ENCODE measurements at regions not wholly inside any gene's neighbourhood (a gene's known extent, or its start where the extent isn't known, plus 50 kb on each side); places are given as distances from the start of the nearest gene placed in this dataset.

DNA sequence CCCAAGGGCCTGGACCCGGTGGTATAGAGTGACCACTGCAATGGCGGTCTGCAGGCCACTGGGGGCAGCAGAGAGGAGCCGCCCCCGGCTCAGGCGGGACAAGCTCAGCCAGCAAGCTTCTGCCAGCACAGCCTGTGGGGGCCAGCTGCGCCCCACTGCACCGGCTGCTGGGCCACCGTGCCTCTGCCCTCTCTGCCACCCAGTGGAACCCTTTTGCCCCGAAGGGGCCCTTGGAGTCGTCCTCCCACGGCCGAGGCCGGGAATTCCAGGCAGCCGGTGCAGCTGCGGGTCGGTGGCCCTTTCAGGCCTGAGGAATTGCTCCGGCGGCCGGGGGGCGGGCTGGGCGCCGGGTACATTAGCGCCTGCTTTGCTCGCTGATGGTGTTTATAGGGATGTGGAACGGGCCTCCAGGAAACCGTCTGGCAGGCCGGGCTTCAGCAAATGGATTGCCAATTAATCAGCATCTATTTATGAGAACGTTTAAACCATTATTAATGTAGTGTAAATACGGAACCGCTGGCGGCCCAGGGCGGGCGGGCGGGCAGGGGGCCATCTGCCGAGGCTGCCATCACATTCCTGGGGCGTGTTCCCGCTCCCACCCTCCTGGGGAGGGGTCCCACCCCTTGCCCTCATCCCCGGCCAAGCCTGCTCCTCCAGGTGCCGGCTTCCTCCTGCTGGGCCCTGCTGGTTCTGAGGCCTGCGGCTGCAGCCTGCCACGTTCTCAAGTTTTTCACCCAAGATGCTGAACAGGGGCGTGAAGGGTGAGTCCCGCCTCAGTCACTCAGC lies 127.4 kb downstream of the BARX1 start:
- DNase-seq = peak; percentile 73

GRCh38 chr9:93826905-93827544 lies 128.1 kb downstream of the BARX1 start:
- no peak for DNase-seq

- peak; percentile 12 for DNase-seq
Measured at GRCh38 chr9:93826209-93826608, 128.9 kb downstream of the BARX1 start.

GRCh38 chr9:93825348-93826115 lies 129.6 kb downstream of the BARX1 start:
- DNase-seq = no peak

- no peak for DNase-seq
Measured at GRCh38 chr9:93824386-93825294, 130.5 kb downstream of the BARX1 start.

DNA sequence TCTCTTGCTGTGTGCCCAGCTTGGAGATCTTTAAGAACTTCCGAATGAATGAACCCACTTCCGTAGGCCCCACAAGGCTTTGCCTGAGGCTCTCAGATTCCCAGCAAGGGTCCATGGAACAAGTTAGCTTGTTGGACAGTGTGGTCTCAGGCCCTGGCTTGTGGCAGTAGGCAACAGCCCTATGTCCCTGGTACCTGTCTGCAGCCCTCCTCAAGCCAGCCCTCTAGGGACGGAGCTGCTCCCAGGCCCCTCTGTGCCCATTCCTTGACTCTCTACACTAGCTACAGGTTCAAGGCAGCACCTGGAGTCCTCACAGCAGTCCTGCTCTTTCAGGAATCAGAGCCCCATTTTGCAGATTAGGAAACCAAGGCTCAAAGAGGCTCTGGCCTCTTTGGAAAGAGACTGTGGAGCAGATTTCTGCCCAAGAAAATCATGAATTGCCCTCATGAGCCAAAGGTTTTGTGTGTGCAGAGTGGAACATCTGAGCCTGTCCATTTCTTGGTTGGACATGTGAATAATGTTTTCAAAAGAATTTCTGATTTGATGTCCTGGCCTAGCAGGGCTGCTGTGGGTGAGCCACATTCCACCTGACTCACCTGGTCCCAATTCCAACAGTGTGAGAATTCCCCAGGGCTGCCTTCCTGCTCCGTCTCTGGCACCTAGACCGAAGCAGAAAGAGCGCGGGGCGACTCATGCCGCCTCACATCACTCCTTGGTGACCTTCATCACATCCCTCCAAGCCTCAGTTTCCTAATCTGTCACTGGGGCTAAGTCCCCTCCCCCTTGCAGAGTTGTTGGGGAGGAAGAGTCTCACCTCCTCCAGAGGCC lies 131.7 kb downstream of the BARX1 start:
- no peak for DNase-seq

DNA sequence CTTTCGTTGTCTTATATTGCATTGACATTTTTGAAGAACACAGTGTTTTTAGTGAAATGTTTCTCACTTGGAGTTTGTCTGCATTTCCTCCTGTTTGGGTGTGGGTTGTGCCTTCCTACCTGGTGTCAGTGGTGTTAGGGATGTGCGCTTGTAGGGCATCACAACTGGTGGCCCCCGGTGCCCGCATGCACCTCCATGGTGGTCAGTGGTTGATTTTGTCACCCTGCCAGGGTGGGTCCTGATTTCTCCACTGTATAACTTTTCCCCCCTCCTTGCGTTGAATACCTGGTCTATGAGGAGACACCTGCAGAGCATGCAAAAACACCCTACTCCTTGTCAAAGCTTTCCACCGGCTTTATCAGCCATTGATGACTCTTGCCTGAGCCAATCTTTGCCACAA lies 132.9 kb downstream of the BARX1 start:
- DNase-seq = no peak

DNA sequence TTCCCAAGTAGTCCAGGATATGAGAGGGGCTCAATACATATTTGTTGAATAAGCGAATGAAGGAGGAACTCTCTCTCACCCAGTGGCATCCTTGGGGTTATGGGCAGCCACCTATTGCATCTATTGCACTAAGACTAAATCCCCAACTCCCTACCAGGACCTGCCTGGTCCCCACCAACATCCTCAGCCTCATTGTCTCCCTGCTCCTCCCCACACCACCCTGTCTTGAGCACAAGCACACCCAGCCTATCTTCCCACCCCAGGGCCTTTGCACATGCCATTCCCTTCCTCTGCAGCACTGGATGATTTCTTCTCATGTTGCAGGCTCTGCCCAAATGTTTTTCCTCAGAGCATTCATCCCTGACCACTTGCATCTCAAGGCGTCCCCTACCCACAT lies 133.8 kb downstream of the BARX1 start:
- DNase-seq = no peak

DNA sequence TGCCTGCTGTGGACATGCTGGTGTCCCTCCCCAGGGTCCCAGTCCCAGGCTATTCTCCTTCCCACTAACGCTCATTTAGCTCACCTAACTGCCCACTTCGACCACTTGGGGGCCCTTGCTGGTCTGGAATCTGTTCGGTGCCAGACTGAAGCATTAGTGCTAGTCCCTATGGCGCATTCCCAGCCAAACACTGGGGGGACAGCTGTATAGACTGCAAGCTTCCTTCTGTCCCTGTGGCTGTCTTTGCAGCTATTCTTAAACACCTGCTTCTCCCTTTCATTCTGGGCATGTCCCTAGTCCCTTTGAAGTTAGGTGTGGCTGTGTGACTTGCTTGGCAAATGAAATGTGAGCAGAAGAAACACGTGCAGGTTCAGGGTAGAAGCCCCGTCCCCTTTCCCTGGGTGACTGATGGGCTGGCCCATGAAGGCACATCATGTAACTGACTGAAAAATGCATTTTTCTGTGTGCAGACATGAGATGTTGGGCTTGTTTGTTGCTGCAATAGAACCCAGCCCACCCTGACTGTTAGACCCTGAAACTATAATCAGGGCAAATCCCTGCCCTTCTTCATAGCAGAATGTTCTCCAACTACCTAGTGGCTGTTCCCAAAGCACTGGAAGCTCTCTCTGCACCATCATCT lies 134.4 kb downstream of the BARX1 start:
- DNase-seq = no peak

DNA sequence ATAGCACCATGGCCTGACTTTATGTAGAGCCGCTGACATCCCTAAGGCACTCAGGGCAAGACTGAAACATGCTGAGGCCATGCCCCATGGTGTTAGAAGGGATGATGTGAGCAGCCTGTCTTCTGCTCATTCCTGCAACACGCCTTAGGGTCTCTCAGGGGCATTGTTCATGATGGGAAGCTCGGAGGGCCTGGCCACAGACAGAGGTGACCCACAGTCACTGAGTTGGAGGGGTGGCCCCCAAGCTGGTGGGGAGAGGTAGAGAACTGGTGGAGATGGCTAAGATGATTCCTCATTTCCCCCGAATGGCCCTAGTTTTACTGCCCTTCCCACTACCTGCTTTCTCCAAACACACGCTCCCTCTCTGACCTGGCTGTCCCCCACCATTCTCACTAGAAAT lies 135.2 kb downstream of the BARX1 start:
- no peak for DNase-seq

DNA sequence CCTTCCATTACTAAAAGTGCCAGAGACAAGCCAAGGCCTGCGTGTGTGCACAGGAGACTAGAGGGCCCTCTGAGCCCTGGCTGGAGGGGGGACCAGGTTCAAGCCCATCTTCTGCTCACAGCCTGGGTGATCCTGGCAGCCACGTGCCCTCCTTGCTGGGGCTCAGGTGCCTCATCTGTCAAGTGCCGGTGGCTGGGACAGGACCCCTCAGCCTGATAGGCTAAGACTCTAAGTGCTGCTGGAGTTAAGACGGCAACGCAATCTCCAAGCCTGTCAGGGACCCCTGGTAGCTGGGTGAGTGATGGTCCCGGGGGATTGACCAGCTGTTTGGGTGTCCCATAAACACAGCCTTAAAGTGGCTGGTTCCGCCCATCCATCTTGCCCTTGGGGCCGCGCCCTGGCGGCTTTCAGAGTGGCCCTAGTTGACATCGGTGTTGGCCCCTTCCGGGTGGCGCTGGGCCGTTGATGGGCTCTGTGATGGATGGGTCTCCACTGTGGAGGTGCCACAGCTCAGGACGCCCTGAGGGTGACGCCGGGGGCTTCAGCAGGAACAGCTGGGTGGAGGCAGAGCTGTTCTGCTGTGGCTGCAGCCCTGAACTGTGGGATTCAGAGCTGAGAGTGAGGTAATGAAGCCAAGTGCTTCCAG lies 136.2 kb downstream of the BARX1 start:
- no peak for DNase-seq

DNA sequence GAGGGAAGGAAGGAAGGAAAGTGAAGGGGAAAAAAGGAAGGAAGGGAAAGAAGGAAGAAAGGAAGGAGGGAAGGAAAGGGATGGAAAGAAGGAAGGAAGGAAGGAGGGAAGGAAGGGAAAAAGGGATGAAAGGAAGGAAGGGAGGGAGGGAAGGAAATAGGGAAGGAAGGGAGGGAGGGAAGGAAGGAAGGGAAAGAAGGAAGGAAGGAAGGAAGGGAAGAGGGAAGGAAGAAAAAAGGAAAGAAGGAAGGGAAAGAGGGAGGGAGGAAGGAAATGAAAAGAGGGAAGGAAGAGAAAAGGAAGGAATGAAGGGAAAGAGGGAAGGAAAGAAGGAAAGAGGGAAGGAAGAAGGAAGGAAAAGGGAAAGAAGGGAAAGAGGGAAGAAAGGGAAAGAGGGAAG lies 136.9 kb downstream of the BARX1 start:
- no peak for DNase-seq

DNA sequence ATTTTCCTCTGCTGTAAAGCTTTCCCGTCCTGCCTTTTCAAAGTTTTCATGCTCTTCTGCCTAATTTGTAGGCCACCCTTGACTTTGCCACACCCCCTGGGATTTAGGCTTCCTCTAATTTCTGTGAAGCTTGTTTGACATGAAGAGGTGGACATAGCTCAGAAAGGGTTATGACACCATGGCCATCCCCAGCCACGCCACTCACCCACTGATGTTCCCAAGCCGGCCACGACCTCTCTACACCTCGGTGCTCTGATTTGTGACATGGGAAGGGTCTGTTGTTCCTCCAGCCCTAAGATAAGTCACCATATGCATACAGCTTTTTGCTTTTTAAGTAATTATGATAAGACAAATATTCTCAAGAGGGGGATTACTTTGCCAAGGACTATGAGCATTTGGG lies 139.5 kb downstream of the BARX1 start:
- no peak for DNase-seq

DNA sequence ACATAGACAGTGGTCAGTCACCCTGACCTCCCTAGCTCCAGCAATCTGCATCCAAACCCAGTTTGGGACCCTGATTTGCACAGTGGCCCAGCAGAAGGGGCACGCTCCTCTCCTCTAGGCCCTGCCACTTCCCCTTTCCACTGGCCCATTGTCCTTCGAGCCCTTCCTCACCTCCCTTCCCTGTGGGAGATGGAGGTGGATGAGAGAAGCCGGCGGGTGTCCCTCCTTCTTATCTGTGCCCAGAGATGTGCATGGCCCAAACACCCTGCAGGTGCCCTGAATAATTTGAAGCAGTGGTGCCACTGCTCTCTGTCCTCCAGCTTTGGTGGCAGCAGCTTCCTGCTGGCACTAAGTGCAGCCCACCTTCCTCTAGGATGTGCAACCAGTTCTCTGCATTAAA lies 140.0 kb downstream of the BARX1 start:
- DNase-seq = no peak

DNA sequence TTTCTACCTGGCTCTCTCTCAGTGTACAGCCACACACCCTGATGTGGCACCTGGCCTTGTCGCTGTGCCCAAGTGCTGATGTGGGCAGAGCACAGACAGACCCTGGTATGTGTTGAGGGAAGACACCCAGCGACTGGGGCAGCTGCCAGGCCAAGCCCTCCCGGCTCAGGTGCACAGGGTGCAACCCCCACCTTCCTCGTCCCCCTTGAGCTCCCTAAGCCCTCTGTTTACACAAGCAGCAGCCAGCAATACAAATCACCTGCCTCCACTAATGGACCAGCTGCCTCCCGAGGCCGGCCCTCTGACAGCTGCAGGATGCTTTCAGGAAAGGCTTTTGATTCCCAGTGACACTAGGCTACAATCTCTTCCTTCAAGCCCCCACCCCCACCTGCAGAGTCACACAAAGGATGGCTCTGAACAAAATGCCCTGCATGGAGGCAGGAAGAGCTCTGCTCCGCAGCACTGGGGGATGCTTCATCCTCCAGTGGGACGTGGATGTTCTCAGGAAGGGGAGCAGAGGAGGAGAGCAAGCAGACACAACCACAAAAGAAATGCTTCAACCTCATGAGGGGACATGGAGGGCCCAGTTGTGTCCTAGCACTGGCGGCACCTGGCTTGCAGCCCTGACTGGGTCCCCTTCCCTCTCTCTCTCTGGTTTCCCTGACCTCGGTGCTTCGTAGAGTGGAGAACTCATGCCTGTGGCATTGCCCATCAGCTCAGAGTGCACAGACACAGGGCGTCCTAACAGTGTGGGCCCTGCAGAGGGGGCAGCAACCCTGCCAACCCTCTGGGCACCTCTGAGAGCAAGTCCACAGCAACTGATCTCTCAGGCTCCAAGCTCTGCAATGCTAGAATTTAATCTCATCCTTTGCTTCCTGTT lies 140.8 kb downstream of the BARX1 start:
- peak; percentile 23 for DNase-seq

- no peak for DNase-seq
Measured at GRCh38 chr9:93813221-93814076, 141.7 kb downstream of the BARX1 start.

GRCh38 chr9:93812410-93812668 lies 142.8 kb downstream of the BARX1 start:
- DNase-seq = no peak

- no peak for DNase-seq
Measured at GRCh38 chr9:93810028-93810971, 144.9 kb downstream of the BARX1 start.

All from hematopoietic multipotent progenitor cell treated with erythropoietin and hydrocortisone succinate and interleukin-3 and kit ligand, for 4 days (in vitro differentiated cells).